ENCODE measurements at regions not wholly inside any gene's neighbourhood (a gene's known extent, or its start where the extent isn't known, plus 50 kb on each side); places are given as distances from the start of the nearest gene placed in this dataset.
A peak's percentile ranks its signal among the peaks of the same experiment; 100 is the strongest.
"Not testable (repeated sequence)": the region's sequence is repeated elsewhere in the genome, so short reads cannot be mapped to it uniquely, and the experiment has no call there.

GRCh38 chr13:90787007-90787406 is 560.5 kb upstream of the MIR17HG start:
- DNase-seq (ENCODE audit: low read depth), result no peak

- no peak for DNase-seq (ENCODE audit: low read depth)
These were observed 555.2 kb upstream of the MIR17HG start for GRCh38 chr13:90792335-90792734.

- no peak for DNase-seq (ENCODE audit: low read depth)
These were observed 554.1 kb upstream of the MIR17HG start for GRCh38 chr13:90793261-90793820.

- DNase-seq (ENCODE audit: low read depth), result no peak
These were observed 551.0 kb upstream of the MIR17HG start for GRCh38 chr13:90796474-90796873.

- DNase-seq (ENCODE audit: low read depth), result no peak
These were observed 550.2 kb upstream of the MIR17HG start for GRCh38 chr13:90797335-90797734.

GRCh38 chr13:90798381-90798780 is 549.1 kb upstream of the MIR17HG start:
- no peak for DNase-seq (ENCODE audit: low read depth)

- peak; percentile 12 for DNase-seq (ENCODE audit: low read depth)
These were observed 547.3 kb upstream of the MIR17HG start for GRCh38 chr13:90800082-90800746.

- DNase-seq (ENCODE audit: low read depth), result no peak
These were observed 545.9 kb upstream of the MIR17HG start for GRCh38 chr13:90801621-90802020.

GRCh38 chr13:90803210-90803609 is 544.3 kb upstream of the MIR17HG start:
- DNase-seq (ENCODE audit: low read depth), result no peak

GRCh38 chr13:90806016-90806615 is 541.4 kb upstream of the MIR17HG start:
- DNase-seq (ENCODE audit: low read depth), result no peak

GRCh38 chr13:90806892-90807291 is 540.6 kb upstream of the MIR17HG start:
- DNase-seq (ENCODE audit: low read depth), result no peak

- DNase-seq (ENCODE audit: low read depth), result no peak
These were observed 538.6 kb upstream of the MIR17HG start for GRCh38 chr13:90808838-90809237.

GRCh38 chr13:90824032-90824431 is 523.5 kb upstream of the MIR17HG start:
- no peak for DNase-seq (ENCODE audit: low read depth)

GRCh38 chr13:90826688-90827087 is 520.8 kb upstream of the MIR17HG start:
- no peak for DNase-seq (ENCODE audit: low read depth)

GRCh38 chr13:90830782-90831181 is 516.7 kb upstream of the MIR17HG start:
- no peak for DNase-seq (ENCODE audit: low read depth)

- DNase-seq (ENCODE audit: low read depth), result no peak
These were observed 513.5 kb upstream of the MIR17HG start for GRCh38 chr13:90833951-90834350.

- DNase-seq (ENCODE audit: low read depth), result no peak
These were observed 512.8 kb upstream of the MIR17HG start for GRCh38 chr13:90834700-90835099.

GRCh38 chr13:90835826-90836225 is 511.7 kb upstream of the MIR17HG start:
- DNase-seq (ENCODE audit: low read depth), result no peak

GRCh38 chr13:90838317-90838960 is 509.0 kb upstream of the MIR17HG start:
- DNase-seq (ENCODE audit: low read depth), result no peak

- DNase-seq (ENCODE audit: low read depth), result no peak
These were observed 508.4 kb upstream of the MIR17HG start for GRCh38 chr13:90839061-90839460.

- no peak for DNase-seq (ENCODE audit: low read depth)
These were observed 500.6 kb upstream of the MIR17HG start for GRCh38 chr13:90846936-90847335.

GRCh38 chr13:90853666-90854065 is 493.8 kb upstream of the MIR17HG start:
- DNase-seq (ENCODE audit: low read depth), result not testable (repeated sequence)

- no peak for DNase-seq (ENCODE audit: low read depth)
These were observed 489.6 kb upstream of the MIR17HG start for GRCh38 chr13:90857921-90858320.

Measured in RPMI7951 (cell line).